ENCODE measurements at regions not wholly inside any gene's neighbourhood (a gene's known extent, or its start where the extent isn't known, plus 50 kb on each side); places are given as distances from the start of the nearest gene placed in this dataset.

DNA sequence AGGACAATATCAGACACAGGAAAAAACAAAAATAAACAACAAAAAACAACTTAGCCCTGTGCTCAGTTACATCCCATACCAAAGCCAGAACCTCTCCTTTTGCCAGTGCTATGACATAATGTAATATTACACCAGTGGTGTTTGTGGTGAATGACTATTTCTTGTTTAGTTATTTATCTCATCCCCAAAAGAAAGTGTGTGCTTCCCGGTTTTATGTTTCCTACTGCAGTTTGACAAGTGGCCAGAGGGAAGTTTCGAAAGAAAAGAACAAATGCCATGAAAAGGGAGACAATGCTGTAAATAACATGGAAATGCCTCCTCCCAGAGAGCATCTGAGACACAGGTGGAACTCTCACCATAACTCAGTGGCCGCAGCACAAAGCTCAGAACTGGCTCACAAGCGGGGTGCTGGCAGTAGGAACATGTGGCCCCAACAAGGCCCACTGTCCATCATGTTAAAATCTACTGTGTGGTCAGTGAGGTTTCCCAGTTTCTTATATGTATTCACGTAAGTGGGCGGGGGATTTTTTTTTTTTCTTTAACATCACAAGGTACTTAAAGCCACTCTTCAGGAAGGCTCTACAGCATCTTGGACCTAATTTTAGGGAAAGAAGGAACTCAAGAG, 158.2 kb downstream of the BARHL2 start:
- DNase-seq: no peak

- DNase-seq: no peak
Observed at GRCh38 chr1:90558126-90558525, 159.0 kb downstream of the BARHL2 start.

DNA sequence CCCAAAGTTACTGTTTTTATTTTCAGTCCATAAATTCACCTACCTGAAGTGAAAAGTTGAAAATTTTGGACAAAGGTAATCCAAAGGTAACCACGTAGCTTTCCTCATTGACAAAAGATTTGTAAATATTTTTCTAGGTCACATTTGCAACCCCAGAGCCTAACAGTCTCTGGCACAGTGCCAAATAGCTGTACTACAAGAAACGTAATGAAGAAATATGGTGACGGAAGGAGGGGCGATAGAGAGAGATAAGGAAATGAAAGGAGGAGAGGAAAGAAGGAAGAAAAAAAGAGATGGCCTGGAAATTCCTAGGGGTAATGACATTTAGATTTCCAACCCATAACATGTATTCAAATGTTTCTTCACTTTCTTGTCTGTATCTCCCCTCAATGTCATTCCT, 159.4 kb downstream of the BARHL2 start:
- no peak for DNase-seq

DNA sequence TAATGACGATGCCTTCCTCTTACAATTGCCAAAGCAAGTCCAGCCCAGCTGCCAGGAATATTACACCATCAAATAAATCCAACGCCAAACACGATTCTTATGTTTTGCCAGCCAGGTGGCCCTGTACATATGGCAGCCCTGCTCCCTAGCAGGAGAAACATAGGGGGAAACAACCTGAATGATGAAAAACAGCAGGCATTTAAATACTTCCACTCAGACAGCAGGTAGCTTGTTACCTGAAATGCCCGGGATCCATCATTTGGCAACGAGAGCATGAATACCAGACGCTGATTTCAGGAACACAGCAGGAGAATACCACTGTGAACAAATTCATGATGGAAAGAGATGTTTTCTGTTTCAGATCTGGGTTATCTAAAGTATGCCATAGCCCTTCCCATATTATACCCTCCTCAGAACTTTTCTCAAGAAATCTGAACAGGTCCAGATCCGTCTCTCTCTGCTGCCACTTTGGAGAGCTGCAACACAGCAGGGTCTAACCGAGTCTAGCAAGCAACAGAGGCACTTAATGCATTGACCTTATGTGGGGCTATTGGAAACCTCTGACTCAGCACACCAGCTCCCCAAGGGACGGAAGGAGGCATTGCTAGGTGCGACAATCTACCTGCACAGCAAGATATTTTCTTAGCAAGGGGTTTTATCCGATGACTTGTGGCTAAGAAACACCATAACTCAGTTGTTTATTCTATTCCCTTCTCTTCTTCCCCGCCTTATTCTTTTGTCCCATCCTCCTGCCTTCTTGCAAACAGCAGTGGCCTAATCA, 166.3 kb downstream of the BARHL2 start:
- DNase-seq: no peak

DNA sequence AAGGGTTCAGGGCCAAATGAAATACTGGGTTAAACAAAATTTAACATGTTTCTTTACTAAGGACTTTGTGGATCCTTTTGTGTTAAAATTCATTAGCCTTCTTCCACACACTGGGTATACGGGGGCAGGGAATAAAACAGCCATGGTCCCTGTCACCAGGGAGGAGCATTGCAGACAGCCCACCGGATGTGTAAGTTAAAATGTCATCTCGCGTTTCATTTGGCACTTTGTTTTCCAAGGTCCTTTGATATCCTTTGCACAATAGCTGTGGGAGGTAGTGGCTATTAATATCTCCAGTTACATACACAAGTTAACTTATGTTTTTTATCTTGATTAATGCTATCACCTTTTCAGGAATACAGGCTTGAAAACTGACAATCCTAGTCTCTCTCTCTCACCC, 172.7 kb downstream of the BARHL2 start:
- no peak for DNase-seq

GRCh38 chr1:90537606-90538362, 179.3 kb downstream of the BARHL2 start:
- DNase-seq: no peak

DNA sequence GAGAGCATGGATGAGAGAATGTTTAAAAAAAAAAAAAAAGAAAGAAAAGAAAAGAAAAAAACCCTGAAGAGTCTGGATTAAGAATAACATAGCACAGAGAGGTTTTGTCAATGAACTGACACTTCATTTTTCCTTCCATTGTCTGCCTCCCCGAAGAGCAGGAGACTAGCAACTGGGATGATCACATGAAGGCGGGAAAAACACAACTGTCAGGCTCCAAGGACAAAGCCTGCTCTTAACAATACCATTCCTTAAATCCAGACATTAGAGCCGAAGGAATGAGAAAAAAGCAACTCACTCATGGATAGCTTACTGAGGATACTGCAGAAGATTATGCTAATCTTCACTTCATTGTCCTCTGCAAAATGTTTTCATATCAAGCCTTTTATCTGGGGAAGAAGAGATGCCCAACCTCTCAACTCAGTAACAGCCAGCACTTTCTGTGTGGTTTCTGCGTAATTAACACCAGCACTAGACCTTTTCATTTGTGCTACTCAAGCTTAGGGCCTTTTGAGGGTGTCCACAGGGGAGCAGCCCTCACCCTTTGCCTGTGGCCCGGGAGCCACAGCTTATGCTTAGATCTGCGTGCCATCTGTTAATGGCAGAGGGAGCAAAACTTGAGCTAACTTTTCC, 182.3 kb downstream of the BARHL2 start:
- DNase-seq: peak; percentile 26

DNA sequence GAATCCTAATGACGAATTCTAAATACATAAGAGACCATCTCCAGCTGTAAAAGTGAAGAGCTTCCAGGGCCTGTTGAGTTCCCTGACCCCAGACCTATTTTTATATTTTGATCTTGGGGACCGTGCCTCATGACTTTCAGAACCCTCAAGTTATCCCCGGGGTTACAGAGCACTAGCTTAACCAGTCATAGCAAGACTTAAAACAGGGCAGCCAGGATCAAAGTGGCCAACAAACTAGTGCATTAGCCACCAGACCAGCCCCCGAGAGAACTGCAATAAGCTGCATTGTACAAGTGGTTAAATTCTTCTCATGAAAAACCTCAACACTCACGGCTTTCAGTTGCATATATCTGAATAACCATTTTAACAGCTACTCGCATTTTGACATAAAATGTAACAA, 183.0 kb downstream of the BARHL2 start:
- no peak for DNase-seq

DNA sequence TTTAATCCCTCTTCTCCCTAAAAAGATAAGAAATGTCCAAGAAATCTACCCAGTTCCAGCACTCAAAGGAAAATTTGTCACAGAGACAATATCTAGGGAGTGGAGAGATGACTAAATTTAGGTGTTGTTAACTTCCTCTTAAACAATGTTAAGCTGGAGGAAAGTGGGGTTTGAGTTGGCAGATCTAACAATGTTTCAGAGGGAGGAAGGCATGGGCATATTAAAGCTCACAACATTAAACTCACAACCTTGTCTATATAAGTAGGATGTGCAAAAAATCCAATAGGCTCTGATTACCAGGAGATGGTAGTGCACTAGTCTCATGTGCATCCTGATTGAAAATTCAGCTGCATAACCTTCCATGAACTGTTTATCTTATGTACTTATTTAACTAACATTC, 190.1 kb downstream of the BARHL2 start:
- DNase-seq: no peak

DNA sequence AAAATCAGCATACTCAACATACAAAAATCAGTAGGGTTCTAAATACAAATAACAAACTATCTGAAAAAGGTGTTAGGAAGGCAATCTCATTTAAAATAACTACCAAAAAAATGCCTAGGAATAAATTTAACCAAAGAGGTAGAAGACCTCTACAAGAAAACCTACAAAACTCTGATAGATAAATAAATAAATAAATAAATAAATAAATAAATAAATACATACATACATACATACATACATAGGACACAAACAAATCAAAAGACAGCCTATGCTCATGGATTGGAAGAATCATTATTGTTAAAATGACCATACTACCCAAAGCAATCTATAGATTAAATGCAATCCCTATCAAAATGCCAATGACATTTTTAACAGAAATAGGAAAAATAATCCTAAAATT, 194.7 kb downstream of the BARHL2 start:
- no peak for DNase-seq

GRCh38 chr1:90513956-90514355, 203.1 kb downstream of the BARHL2 start:
- no peak for DNase-seq

- DNase-seq: no peak
Observed at GRCh38 chr1:90512441-90512840, 204.7 kb downstream of the BARHL2 start.

- no peak for DNase-seq
Observed at GRCh38 chr1:90510143-90510542, 207.0 kb downstream of the BARHL2 start.

- no peak for DNase-seq
Observed at GRCh38 chr1:90509225-90510048, 207.7 kb downstream of the BARHL2 start.

DNA sequence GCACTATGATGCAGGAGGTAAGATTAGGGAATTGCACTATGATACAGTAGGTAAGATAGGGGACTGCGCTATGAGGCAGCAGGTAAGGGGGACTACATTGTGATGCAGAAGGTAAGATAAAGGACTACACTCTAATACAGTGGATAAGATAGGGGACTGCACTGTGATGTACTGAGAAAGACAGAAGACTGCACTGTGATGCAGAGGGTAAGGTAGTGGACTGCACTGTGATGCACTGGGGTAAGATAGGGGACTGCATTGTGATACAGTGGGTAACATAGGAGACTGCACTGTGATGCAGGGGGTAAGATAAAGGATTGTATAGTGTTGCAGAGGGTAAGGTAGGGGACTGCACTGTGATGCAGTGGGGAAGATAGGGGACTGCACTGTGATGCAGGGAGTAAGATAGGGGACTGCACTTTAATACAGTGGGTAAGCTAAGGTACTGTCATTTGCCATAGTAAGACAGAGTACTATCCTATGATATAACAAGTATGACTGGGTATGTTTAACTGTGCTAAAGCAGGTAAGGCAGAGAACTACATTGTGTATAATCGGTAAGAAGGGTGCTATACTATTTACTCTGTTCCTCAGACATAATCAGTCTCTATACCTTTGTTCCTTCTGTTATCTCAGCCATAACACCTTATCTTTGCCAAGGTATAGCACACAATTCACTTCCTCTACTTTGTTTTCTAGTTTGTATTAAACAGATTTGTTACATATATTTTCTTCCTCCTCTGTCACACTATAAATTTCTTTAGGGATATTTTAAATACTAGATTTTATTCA, 208.5 kb downstream of the BARHL2 start:
- DNase-seq: no peak

GRCh38 chr1:90507173-90507572, 209.9 kb downstream of the BARHL2 start:
- no peak for DNase-seq

GRCh38 chr1:90505806-90506205, 211.3 kb downstream of the BARHL2 start:
- DNase-seq: no peak

- DNase-seq: peak; percentile 40
Observed at GRCh38 chr1:90504509-90504908, 212.6 kb downstream of the BARHL2 start.

DNA sequence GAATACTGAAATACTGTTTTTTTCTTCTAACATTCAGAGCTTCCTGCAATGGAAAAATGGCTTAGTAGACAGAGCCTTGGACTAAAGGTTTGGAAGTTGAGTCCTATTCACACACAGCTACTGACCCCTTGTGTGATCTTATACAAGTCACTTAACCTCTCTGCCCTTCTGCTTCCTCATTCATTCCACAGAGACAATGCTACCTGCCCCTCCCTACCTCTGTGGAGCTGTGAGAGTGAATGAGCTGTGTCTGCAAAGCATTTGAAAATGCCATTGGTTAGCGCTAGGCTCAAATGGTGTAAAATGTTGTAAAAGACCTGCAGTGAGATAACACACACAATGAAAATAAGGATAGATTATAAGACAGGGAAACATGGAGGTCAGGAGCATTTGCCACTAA, 214.4 kb downstream of the BARHL2 start:
- no peak for DNase-seq

DNA sequence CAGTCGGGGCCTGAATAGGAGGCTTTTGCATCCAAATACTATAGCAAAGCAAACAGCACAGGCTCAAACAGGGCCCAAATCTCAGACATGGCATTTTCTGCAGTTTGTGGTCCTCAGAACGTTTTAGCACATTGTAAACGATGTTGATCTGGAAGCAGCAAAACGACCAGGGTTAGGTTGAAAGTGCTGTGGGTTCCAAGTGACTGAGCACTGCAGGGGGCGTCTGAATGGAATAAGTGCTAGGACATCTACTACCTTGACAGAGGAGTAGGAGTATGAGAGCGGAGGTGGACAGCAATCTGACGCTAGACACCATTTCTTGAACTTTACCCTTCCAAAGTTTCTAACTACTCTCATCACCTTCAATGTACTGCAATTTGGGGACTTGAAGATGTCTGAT, 214.9 kb downstream of the BARHL2 start:
- no peak for DNase-seq

DNA sequence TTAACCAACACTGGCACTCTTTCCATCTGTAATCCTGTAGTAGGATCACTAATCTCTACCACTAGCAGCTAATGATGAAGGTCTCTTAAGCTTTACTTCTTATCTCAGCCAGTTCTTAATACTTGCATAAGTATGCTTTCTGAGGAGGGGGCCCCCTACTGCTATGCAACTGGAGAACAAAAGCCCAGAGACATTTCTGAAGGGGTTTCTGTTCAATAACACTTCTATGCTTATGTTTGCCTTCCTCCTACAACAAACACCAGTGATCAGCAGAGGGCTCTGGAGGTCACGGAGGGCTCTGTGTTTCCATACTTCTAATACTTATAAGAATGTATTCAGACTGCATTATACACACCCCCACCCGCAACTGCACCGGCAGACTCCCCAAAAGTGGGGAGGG, 215.8 kb downstream of the BARHL2 start:
- DNase-seq: no peak

DNA sequence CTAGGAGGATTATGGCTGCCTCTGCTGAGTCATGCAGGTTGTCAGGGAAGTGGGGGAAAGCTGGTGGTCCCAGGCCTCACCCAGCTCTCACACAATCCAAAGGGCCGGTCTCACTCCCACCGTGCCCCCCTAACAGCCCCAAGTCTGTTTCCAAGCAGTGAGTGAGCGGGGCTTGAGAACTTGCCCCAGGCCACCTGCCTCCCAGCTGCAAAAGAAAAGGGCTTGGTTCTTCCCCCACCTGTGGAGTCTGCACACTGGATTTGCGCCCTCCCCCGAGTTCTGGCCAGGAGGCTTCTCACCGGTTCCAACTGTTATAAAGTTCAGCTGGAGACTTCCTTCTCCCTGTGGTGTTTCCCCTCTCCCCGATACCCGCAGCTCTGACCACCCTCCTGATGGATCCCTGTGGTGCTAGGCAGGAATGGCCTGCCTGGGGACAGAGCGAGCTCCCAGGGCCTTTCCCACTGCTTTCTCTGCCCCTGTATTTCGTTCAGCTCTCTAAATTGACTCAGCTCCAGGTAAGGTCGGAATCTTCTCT, 222.3 kb downstream of the BARHL2 start:
- no peak for DNase-seq

Measured in DMS79 treated with DMSO at 0.1 percent for 48 hours (cell line).